Activated T-helper 1 cell treated with anti-CD3 and anti-CD28 coated beads, Interleukin-2, amount 50 U/mL, for 16 hours (primary cell): ENCODE measurements at regions not wholly inside any gene's neighbourhood (a gene's known extent, or its start where the extent isn't known, plus 50 kb on each side); places are given as distances from the start of the nearest gene placed in this dataset.
"Not testable (repeated sequence)": the region's sequence is repeated elsewhere in the genome, so short reads cannot be mapped to it uniquely, and the experiment has no call there.

ENCODE experiments used
- DNase-seq, 2 donors: peaks; one replicate each; pipeline ENCODE4 v3.0.0-alpha.2; 2020; ENCODE audit warnings: low read depth in 1 of 2, low spot score in 1 of 2

- DNase-seq = no peak
Observed at GRCh38 chr1:229004066-229004833, 266.7 kb upstream of the RAB4A start.

GRCh38 chr1:229005097-229005496, 265.8 kb upstream of the RAB4A start:
- DNase-seq = no peak

- no peak for DNase-seq
Observed at GRCh38 chr1:229005556-229005955, 265.4 kb upstream of the RAB4A start.

- no peak for DNase-seq
Observed at GRCh38 chr1:229006121-229006870, 264.6 kb upstream of the RAB4A start.

GRCh38 chr1:229007167-229007566, 263.7 kb upstream of the RAB4A start:
- no peak for DNase-seq

- DNase-seq = no peak
Observed at GRCh38 chr1:229007701-229008100, 263.2 kb upstream of the RAB4A start.

DNA sequence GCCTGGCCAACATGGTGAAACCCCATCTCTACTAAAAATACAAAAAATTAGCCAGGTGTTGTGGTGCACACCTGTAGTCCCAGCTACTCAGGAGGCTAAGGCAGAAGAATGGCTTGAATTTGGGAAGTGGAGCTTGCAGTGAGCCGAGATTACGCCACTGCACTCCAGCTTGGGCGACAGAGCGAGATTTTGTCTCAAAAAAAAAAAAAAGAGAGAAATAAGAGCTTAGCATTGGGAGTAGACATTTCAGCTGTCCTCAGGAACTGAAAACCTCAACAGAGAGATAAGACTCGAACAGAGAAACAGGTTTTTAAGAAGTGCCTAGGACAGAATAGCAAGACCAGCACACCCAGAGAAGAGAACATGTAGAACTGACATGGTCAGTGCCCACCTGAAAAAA, 262.6 kb upstream of the RAB4A start:
- not testable (repeated sequence) for DNase-seq

- DNase-seq = no peak
Observed at GRCh38 chr1:229011022-229011421, 259.9 kb upstream of the RAB4A start.

DNA sequence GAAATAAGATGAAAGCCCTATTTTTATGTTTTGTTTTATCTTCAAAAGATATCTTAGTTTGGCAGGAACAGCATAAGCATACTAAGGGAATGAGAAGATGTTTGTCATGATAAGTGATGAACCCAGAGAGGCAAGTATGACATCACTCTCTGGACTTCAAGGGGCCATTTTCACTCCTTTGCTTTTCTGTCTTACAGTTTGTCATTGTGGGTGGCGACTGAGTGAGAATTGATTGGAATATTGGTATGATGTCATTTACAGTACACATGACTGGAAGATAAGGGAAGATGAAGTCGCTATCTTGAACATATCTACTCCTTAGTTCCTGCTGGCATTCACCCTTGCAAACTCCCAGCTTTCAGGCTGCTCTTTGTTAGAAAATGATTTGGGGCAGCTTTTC, 258.1 kb upstream of the RAB4A start:
- no peak for DNase-seq

- no peak for DNase-seq
Observed at GRCh38 chr1:229013981-229014380, 256.9 kb upstream of the RAB4A start.

GRCh38 chr1:229015806-229016205, 255.1 kb upstream of the RAB4A start:
- DNase-seq = no peak

DNA sequence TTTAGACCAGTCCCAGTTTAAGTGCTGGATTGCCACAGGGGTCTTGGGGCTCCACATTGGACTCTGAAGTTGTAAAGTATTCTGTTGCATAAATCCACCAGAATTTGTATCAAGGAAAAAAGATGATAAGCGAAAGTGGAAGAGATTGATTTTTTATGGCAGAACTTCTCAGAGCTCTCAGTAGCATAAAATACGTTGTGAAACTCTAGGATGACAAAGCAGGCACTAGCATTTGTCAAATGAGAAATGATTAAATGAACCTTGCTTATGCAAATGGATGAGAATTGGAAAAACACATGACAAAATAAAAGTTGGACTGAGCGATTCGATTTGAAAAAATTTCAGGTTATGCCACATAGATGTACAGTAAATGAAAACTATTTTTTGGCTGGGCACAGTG, 253.8 kb upstream of the RAB4A start:
- DNase-seq = no peak

- no peak for DNase-seq
Observed at GRCh38 chr1:229018674-229019295, 252.1 kb upstream of the RAB4A start.

DNA sequence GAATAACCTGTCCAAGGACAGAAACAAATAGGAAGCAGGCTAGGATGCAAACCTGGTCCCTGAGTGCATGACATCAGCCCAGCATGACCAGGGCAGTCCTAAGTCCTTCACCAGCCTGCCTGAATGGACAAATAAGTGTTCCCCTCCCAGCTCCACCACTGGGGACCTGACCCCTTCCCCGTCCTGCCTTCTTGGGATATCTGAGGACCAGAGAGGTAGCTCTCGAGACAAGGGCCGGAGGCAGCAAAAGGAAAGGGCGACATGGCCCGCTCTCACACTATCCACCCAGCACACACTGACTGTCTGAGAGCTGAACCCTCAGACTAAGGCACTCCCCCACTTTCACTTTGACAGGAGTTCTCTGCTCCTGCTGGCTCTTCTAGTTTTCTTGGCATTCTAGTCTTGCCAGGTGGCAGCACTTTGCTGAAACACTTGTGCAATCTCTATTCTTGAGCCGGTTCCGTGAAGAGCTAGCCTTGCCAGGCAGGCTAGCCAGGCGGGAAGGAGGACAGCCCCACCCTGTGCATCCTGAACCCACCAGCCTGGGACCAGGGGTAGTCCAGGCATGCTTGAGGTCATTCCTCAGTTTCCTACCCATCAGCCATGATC, 251.1 kb upstream of the RAB4A start:
- no peak for DNase-seq

DNA sequence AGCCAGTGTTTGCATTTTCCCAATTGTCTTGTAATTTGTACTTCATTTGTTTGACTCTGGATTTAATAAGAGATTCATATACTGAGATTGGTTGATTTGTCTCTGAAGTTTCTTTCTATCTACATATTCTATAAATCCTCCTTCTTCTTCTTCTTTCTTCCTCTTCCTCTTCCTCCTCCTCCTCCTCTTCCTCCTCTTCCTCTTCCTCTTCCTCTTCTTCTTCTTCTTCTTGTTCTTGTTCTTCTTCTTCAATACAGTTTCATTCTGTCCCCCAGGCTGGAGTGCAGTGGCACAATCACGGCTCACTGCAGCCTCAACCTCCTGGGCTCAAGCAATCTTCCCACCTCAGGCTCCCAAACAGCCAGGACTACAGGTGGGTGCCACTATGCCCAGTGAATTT, 249.9 kb upstream of the RAB4A start:
- not testable (repeated sequence) for DNase-seq

DNA sequence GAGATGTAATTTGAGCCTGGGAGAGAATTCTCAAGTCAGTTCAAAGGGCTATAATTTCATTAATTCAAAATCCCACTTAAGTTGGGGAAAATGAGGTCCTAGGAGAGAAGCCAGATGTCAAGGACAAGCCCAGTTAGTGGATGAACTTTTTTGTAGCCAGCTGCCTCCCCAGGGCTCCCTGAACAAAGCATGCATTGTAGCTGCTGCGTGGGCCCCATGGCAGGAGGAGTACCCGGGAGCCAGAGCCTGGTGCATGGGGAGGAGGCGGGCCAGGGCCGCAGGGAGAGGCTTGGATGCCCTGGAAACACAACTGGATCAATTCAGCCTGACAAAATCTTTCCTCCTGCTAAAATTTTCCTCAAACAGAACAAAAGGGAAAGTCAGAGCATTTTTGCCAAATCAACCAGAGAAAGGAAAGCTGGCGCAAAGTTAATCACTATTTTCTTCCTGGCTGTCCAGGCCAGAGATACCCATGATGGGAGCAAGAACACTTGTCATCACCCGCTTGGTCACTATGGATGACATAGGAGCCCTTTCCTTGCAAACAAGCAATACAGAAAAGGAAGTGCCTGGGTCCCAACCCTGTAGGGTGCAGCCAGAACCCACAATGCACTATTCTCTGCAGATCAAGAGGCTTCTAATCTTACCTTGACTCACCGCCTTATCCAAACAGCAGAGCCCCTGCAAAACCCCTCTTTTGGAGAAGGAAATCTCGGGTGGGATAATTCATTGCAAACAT, 248.1 kb upstream of the RAB4A start:
- DNase-seq = no peak

DNA sequence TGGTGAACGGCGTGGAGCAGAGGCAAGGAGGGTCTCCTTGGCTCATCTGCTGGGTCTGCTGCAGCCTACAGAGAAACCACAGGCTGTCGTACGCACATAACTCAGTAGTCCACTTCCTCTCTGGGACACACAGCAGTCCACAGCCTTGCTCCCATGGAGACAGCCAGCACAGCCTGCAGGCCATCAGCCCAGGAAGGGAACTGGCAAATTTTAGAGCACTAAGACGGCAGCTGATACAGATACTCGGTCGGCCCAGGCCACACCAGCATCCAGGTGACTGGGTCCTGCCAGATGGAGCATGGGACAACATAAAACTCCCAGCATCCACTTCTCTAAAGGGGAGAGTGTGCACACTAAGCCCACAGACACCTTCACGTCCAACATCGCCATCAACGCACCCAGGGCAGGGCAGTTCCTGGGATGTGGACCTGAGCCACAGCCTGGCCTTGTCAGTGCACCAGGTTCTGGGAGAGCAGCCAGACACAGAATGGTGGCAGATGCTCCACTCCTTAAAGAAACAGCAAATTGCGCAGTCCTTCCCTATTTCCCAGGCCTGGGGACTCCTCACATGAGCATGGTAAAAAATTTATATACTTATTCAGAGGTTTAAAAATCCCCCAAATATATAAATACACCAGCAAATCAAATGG, 247.1 kb upstream of the RAB4A start:
- no peak for DNase-seq

- no peak for DNase-seq
Observed at GRCh38 chr1:229024528-229025130, 246.3 kb upstream of the RAB4A start.

- no peak for DNase-seq
Observed at GRCh38 chr1:229025576-229025975, 245.3 kb upstream of the RAB4A start.

GRCh38 chr1:229027158-229027557, 243.8 kb upstream of the RAB4A start:
- no peak for DNase-seq
